ENCODE measurements at regions not wholly inside any gene's neighbourhood (a gene's known extent, or its start where the extent isn't known, plus 50 kb on each side); places are given as distances from the start of the nearest gene placed in this dataset.
"Not testable (repeated sequence)": the region's sequence is repeated elsewhere in the genome, so short reads cannot be mapped to it uniquely, and the experiment has no call there.

DNA sequence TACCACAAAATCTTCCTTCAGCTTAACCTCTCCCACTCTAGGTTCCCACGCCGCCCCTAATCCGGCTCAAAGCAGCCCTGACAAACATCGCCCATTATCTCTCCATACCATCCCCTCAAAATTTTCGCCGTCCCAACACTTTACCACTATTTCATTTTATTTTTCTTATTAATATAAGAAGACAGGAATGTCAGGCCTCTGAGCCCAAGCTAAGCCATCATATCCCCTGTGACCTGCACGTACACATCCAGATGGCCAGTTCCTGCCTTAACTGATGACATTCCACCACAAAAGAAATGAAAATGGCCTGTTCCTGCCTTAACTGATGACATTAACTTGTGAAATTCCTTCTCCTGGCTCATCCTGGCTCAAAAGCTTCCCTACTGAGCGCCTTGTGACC lies 243.4 kb upstream of the PROK2 start:
- intact Hi-C loops (cut with micrococcal nuclease), result not testable (repeated sequence)

GRCh38 chr3:72027728-72028127 lies 242.8 kb upstream of the PROK2 start:
- intact Hi-C loops (cut with micrococcal nuclease), result not testable (repeated sequence)

DNA sequence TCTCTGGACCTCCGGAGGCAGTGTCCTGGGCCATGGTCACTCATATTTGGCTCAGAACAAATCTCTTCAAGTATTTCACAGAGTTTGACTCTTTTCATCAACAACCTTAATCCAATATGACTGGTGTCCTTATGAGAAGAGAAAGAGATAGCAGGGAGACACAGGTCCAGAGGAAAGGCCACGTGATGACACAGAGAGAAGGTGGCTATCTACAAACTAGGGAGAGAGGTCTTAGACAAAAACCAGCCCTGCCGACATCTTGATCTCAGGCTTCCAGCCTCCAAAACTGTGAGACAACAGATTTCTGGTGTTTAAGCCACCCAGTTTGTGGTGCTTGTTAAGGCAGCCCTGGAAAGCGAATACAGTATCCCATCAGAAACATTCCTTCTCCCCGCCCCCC lies 237.1 kb upstream of the PROK2 start:
- intact Hi-C loops (cut with micrococcal nuclease), result no loop called here

GRCh38 chr3:72021531-72021930 lies 236.6 kb upstream of the PROK2 start:
- intact Hi-C loops (cut with micrococcal nuclease), result no loop called here

GRCh38 chr3:72018343-72018984 lies 233.5 kb upstream of the PROK2 start:
- intact Hi-C loops (cut with micrococcal nuclease), result no loop called here

GRCh38 chr3:72017935-72018334 lies 233.0 kb upstream of the PROK2 start:
- intact Hi-C loops (cut with micrococcal nuclease), result no loop called here

- intact Hi-C loops (cut with micrococcal nuclease), result no loop called here
These were observed 232.4 kb upstream of the PROK2 start for GRCh38 chr3:72017311-72017710.

GRCh38 chr3:72015463-72015862 lies 230.5 kb upstream of the PROK2 start:
- intact Hi-C loops (cut with micrococcal nuclease), result no loop called here

DNA sequence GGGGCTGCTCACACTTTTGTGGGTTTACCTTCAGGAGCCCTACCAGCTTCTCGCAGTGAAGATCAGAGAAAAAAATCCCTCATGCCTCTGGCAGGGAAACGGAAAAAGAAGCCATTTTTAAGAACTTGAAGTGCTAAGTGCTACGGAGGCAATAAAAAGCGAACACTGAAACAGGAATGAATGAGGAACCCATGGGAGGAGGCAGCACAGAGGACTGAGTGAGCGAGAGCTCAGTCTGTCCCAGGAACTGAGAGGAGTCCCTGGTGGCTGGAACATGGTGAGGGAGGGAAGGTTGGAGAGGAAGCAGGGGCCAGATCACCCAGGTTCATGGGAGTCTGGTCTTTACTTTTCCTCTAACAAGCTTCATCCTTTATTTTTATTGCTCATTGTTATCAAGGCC lies 228.1 kb upstream of the PROK2 start:
- intact Hi-C loops (cut with micrococcal nuclease), result no loop called here

DNA sequence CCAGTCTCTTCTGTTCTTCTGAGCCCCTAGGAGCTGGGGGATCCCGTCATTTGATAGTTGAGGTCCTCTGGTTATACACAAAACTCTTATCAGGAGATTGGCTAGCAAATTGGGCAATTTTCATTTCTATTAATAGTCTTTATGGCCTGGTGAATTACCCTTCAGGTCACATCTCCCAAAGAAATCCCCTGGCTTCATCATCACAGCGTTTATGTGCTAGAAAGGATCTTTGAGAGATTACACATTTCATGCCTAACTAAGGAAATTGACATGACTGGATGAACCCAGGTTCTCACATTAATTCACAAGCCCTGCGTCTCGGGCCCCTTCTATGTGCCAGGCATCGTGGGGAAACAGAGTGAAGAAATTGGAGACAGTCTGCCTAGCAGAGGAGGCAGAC lies 227.4 kb upstream of the PROK2 start:
- intact Hi-C loops (cut with micrococcal nuclease), result no loop called here

DNA sequence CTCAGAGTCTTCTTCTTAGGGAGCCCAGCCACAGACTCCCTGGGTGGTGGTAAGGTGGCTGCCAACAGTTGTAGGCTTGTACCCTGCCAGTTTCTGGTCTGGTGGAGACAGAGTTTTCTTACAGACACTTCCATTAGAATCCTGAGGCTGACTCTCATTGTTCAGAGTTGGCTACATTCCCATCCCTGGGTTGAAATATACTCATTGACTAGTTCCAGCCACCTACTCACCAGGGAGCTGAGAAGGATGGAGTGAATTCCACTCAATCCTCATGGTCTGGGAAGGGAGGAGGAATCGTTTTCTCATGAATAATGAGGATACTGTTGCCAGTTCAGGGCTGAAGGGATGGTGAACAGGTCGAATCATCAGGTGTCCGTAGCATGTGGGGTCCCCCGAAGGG lies 226.5 kb upstream of the PROK2 start:
- intact Hi-C loops (cut with micrococcal nuclease), result no loop called here

- intact Hi-C loops (cut with micrococcal nuclease), result no loop called here
These were observed 225.0 kb upstream of the PROK2 start for GRCh38 chr3:72009851-72010443.

GRCh38 chr3:72008226-72008996 lies 223.5 kb upstream of the PROK2 start:
- intact Hi-C loops (cut with micrococcal nuclease), result no loop called here

GRCh38 chr3:72006631-72007556 lies 221.9 kb upstream of the PROK2 start:
- intact Hi-C loops (cut with micrococcal nuclease), result no loop called here

GRCh38 chr3:72004749-72005292 lies 219.9 kb upstream of the PROK2 start:
- intact Hi-C loops (cut with micrococcal nuclease), result no loop called here

- intact Hi-C loops (cut with micrococcal nuclease), result no loop called here
These were observed 219.0 kb upstream of the PROK2 start for GRCh38 chr3:72003936-72004335.

DNA sequence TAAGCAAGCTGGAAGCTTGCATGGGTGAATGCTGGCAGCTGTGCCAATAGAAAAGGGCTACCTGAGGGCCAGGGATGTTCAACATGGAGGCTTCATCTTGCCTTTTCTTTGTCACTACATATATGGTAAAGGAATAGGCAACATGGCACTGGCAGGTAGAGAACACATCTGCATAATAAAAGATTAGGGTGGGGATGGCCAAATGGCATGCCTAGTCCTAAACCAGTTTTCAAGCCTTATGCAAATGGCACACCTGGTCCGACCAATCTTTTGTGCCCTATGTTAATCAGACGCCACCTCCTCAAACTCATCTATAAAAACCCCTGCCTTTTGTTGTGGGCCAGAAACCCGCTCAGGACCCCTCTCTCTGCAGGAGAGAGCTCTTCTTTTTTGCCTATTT lies 216.8 kb upstream of the PROK2 start:
- intact Hi-C loops (cut with micrococcal nuclease), result no loop called here

GRCh38 chr3:71998995-71999673 lies 214.2 kb upstream of the PROK2 start:
- intact Hi-C loops (cut with micrococcal nuclease), result no loop called here

- intact Hi-C loops (cut with micrococcal nuclease), result no loop called here
These were observed 212.2 kb upstream of the PROK2 start for GRCh38 chr3:71997066-71997653.

GRCh38 chr3:71994906-71995305 lies 210.0 kb upstream of the PROK2 start:
- intact Hi-C loops (cut with micrococcal nuclease), result no loop called here

All from T-helper 1 cell treated with Interleukin-12 subunit alpha and Interleukin-12 subunit beta and Interleukin-4 antibody, amounts not matched to agents 30 ng/mL and 1 ng/mL, for 36 hours (primary cell).